ENCODE measurements at regions not wholly inside any gene's neighbourhood (a gene's known extent, or its start where the extent isn't known, plus 50 kb on each side); places are given as distances from the start of the nearest gene placed in this dataset.

DNA sequence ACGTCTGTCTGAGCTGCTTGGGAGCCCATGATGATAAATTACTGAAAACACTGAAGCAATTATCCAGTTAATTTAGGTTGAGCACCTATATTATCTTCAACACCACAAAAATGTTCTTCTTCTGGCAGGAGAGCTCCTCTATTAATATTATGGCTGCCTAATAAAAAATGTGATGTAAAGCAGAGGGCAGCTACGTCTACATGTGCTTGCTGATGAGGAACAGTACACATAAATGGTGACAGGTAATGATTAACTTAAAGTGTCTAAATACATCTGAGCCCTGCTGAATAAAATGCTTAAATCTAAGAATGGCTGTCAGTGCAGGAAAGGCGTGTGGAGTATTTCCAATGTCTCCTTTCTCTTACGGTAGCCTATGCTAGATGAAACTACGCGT is 131.3 kb upstream of the NR3C1 start:
- no peak overlapping the region for H2BK12ac ChIP-seq (ENCODE audit: low read depth, low read length)
- CTCF ChIA-PET (ENCODE audit: partially characterized antibody): no interaction called here
- H3K4me1 ChIP-seq (replicated peaks in 1 of 4; ENCODE audit: control insufficient read depth in 3 of 4, insufficient read depth in 4 of 4, low read length in 3 of 4): no peaks in the 10 kb centered on the region

More for the DNA sequence above, 131.3 kb upstream of the NR3C1 start:
- H3K23ac ChIP-seq (ENCODE audit: insufficient read length): no peak overlapping the region
- no peak overlapping the region for H2AK5ac ChIP-seq (ENCODE audit: low read depth, low read length)
- no peak overlapping the region for H3K9ac ChIP-seq (replicated peaks in 1 of 4; ENCODE audit: extremely low read depth in 1 of 4, low read depth in 3 of 4, low read length in 3 of 4)
- H3K23me2 ChIP-seq (ENCODE audit: low read depth, low read length): no peaks in the 10 kb centered on the region
- no peaks in the 10 kb centered on the region for H4K20me1 ChIP-seq (replicated peaks in 1 of 2; ENCODE audit: control insufficient read depth in 1 of 2, insufficient read depth in 2 of 2, low read length in 2 of 2)
- POLR2A ChIA-PET (ENCODE audit: partially characterized antibody): no interaction called here
- H2AFZ ChIP-seq (ENCODE audit: low read length): no peak overlapping the region
- DNase-seq (ENCODE audit: low read depth in 1 of 2, low spot score in 2 of 2) (no peak), FAIRE-seq (no peak)
- whole genome bisulfite sequencing, 2 experiments (ENCODE audit: extremely low coverage in 1 of 2, insufficient coverage in 1 of 2, insufficient read length in 1 of 2, insufficient replicate concordance in 2 of 2, low coverage in 1 of 2, low lambda C conversion rate in 2 of 2, missing lambda C conversion rate in 1 of 2): 92% methylated on average over 6 of the region's 6 CpGs; no CpG with 5 or more reads in 1 of the 2 experiments
- no peak overlapping the region for H3K4ac ChIP-seq (replicated peaks; ENCODE audit: insufficient read length, low read depth, low read length)
- H3K27me3 ChIP-seq (replicated peaks in 1 of 4; ENCODE audit: control insufficient read depth in 3 of 4, extremely low read depth in 1 of 4, insufficient read depth in 3 of 4, low read length in 3 of 4): peaks cover 0 to 2% (median 0%) of the 10 kb centered on the region in 4 experiments; a peak in 1 of 7 replicates
- no peak overlapping the region for H3K4me2 ChIP-seq (ENCODE audit: insufficient read depth in 1 of 2, low read depth in 2 of 2, low read length in 2 of 2)
- no peaks in the 10 kb centered on the region for H3K79me1 ChIP-seq (ENCODE audit: low read depth, low read length)
- no peak overlapping the region for H2BK5ac ChIP-seq (ENCODE audit: low read depth, low read length)
- H3K4me3 ChIP-seq (ENCODE audit: extremely low read depth in 1 of 4, insufficient read depth in 2 of 4, low read depth in 3 of 4, low read length in 4 of 4): no peak overlapping the region
- no peaks in the 10 kb centered on the region for H3K79me2 ChIP-seq (ENCODE audit: control insufficient read depth in 1 of 2, insufficient read depth in 2 of 2, low read length in 2 of 2)
- H4K8ac ChIP-seq (ENCODE audit: extremely low read depth, insufficient read depth, low read length): no peak overlapping the region
- no peak overlapping the region for H2BK15ac ChIP-seq (ENCODE audit: low read length)
- no peak overlapping the region for H3K14ac ChIP-seq (ENCODE audit: insufficient read length)
- no peaks in the 10 kb centered on the region for H3K36me3 ChIP-seq (ENCODE audit: control insufficient read depth in 2 of 4, insufficient read depth in 4 of 4, low read length in 3 of 4)
- 0 out of 4 replicates have a peak, but pooled peaks cover 0 to 2% of the 10 kb centered on the region in 2 experiments for H3K9me3 ChIP-seq (ENCODE audit: insufficient read depth in 2 of 2, low read depth in 1 of 2, low read length in 1 of 2)
- no peak overlapping the region for H2BK20ac ChIP-seq (ENCODE audit: low read length)
- H3K56ac ChIP-seq (replicated peaks; ENCODE audit: insufficient read length, low read depth, low read length): no peak overlapping the region
- H2BK120ac ChIP-seq (replicated peaks; ENCODE audit: low read depth, low read length): no peak overlapping the region
- no peak overlapping the region for H4K91ac ChIP-seq (replicated peaks; ENCODE audit: insufficient read length, low read length)
- H3K27ac ChIP-seq (ENCODE audit: low read depth, low read length): no peak overlapping the region
- no peak overlapping the region for H4K5ac ChIP-seq (ENCODE audit: insufficient read length, low read depth, low read length)
- TF ChIP-seq KDM5A (IDR thresholded peaks at IDR 0.05; ENCODE audit: low read length) (no peak), SP1 (IDR thresholded peaks at IDR 0.05; ENCODE audit: low read depth, low read length) (no peak)
- H3K18ac ChIP-seq (ENCODE audit: extremely low read depth, low read length): no peak overlapping the region
